ENCODE measurements at regions not wholly inside any gene's neighbourhood (a gene's known extent, or its start where the extent isn't known, plus 50 kb on each side); places are given as distances from the start of the nearest gene placed in this dataset.

GRCh38 chr3:180836766-180837165 is 75.7 kb upstream of the FXR1 start:
- DNase-seq (ENCODE audit: low read depth, low spot score): no peak
- TF ChIP-seq CTCF (optimal IDR thresholded peaks at IDR 0.05 in 1 of 3, IDR thresholded peaks at IDR 0.05 in 1 of 3, conservative IDR thresholded peaks at IDR 0.05 in 1 of 3; ENCODE audit: extremely low read depth in 1 of 3, insufficient read depth in 2 of 3, low read length in 3 of 3) (no peak), EZH2 (IDR thresholded peaks at IDR 0.05; ENCODE audit: low read length) (no peak)
- no peaks in the 10 kb centered on the region for H4K20me1 ChIP-seq (ENCODE audit: control insufficient read depth, extremely low read depth, insufficient read depth, low read length)
- no peaks in the 10 kb centered on the region for H3K36me3 ChIP-seq (ENCODE audit: control insufficient read depth in 2 of 2, extremely low read depth in 1 of 2, insufficient read depth in 2 of 2, low read length in 2 of 2)
- no peak overlapping the region for H3K9ac ChIP-seq (ENCODE audit: control insufficient read depth, extremely low read depth, insufficient read depth, low read length)
- H3K4me3 ChIP-seq (ENCODE audit: control insufficient read depth in 2 of 3, extremely low read depth in 1 of 3, insufficient read depth in 2 of 3, low read depth in 1 of 3, low read length in 3 of 3): no peak overlapping the region
- H3K4me1 ChIP-seq (ENCODE audit: control insufficient read depth, extremely low read depth, insufficient read depth, low read length): no peaks in the 10 kb centered on the region
- dilution Hi-C loops (cut with MboI; ENCODE audit: extremely low pct_ligation_motif_present, low sequenced_read_pairs): no loop called here
- H2AFZ ChIP-seq (ENCODE audit: control insufficient read depth, low read length): no peak overlapping the region
- no peak overlapping the region for H3K27ac ChIP-seq (ENCODE audit: control insufficient read depth, insufficient read depth, low read length)
- H3K79me2 ChIP-seq (ENCODE audit: control insufficient read depth, insufficient read depth, low read length): no peaks in the 10 kb centered on the region
- FAIRE-seq: no peak
- H3K27me3 ChIP-seq (ENCODE audit: control insufficient read depth, extremely low read depth, insufficient read depth, low read length): no peaks in the 10 kb centered on the region
- H3K4me2 ChIP-seq (ENCODE audit: control insufficient read depth, extremely low read depth, insufficient read depth, low read depth, low read length): no peak overlapping the region
- H3K9me3 ChIP-seq (ENCODE audit: control insufficient read depth, low read depth, low read length): no peaks in the 10 kb centered on the region
- no peaks in the 10 kb centered on the region for H3K9me1 ChIP-seq (ENCODE audit: control insufficient read depth, extremely low read depth, insufficient read depth, low read length)

GRCh38 chr3:180854887-180855286 is 57.6 kb upstream of the FXR1 start:
- Histone ChIP-seq H3K79me2 (ENCODE audit: control insufficient read depth, insufficient read depth, low read length) (no peaks in the 10 kb centered on the region), H2AFZ (ENCODE audit: control insufficient read depth, low read length) (no peak overlapping the region), H3K9me3 (ENCODE audit: control insufficient read depth, low read depth, low read length) (no peaks in the 10 kb centered on the region), H3K4me3 (ENCODE audit: control insufficient read depth in 2 of 3, extremely low read depth in 1 of 3, insufficient read depth in 2 of 3, low read depth in 1 of 3, low read length in 3 of 3) (no peak overlapping the region), H3K9ac (ENCODE audit: control insufficient read depth, extremely low read depth, insufficient read depth, low read length) (no peak overlapping the region), H3K9me1 (ENCODE audit: control insufficient read depth, extremely low read depth, insufficient read depth, low read length) (no peaks in the 10 kb centered on the region), H4K20me1 (ENCODE audit: control insufficient read depth, extremely low read depth, insufficient read depth, low read length) (no peaks in the 10 kb centered on the region), H3K4me1 (ENCODE audit: control insufficient read depth, extremely low read depth, insufficient read depth, low read length) (no peaks in the 10 kb centered on the region), H3K27ac (ENCODE audit: control insufficient read depth, insufficient read depth, low read length) (no peak overlapping the region), H3K36me3 (ENCODE audit: control insufficient read depth in 2 of 2, extremely low read depth in 1 of 2, insufficient read depth in 2 of 2, low read length in 2 of 2) (no peaks in the 10 kb centered on the region), H3K27me3 (ENCODE audit: control insufficient read depth, extremely low read depth, insufficient read depth, low read length) (no peaks in the 10 kb centered on the region), H3K4me2 (ENCODE audit: control insufficient read depth, extremely low read depth, insufficient read depth, low read depth, low read length) (no peak overlapping the region)
- TF ChIP-seq EZH2 (IDR thresholded peaks at IDR 0.05; ENCODE audit: low read length) (no peak), CTCF (optimal IDR thresholded peaks at IDR 0.05 in 1 of 3, IDR thresholded peaks at IDR 0.05 in 1 of 3, conservative IDR thresholded peaks at IDR 0.05 in 1 of 3; ENCODE audit: extremely low read depth in 1 of 3, insufficient read depth in 2 of 3, low read length in 3 of 3) (no peak)
- FAIRE-seq (no peak), DNase-seq (ENCODE audit: low read depth, low spot score) (no peak)
- dilution Hi-C loops (cut with MboI; ENCODE audit: extremely low pct_ligation_motif_present, low sequenced_read_pairs): no loop called here
